HG03039 (cell line): ENCODE measurements at regions not wholly inside any gene's neighbourhood (a gene's known extent, or its start where the extent isn't known, plus 50 kb on each side); places are given as distances from the start of the nearest gene placed in this dataset.

Experiments
- ATAC-seq: cut with Tn5 transposase; IDR thresholded peaks from one replicate; pipeline ENCODE4 v1.9.1; 2021; ENCODE audit warnings: mild to moderate bottlenecking, moderate library complexity; ENCODE audit not compliant: unreplicated experiment

GRCh38 chr15:39429898-39430357 lies 151.0 kb upstream of the THBS1 start:
- peak; percentile 50 for ATAC-seq

GRCh38 chr15:39430389-39430788 lies 150.5 kb upstream of the THBS1 start:
- no peak for ATAC-seq

- ATAC-seq, result no peak
These were observed 149.5 kb upstream of the THBS1 start for GRCh38 chr15:39431376-39431775.

GRCh38 chr15:39432026-39432425 lies 148.9 kb upstream of the THBS1 start:
- ATAC-seq, result no peak

- no peak for ATAC-seq
These were observed 147.9 kb upstream of the THBS1 start for GRCh38 chr15:39432912-39433348.

GRCh38 chr15:39433376-39433775 lies 147.5 kb upstream of the THBS1 start:
- no peak for ATAC-seq

- ATAC-seq, result no peak
These were observed 146.7 kb upstream of the THBS1 start for GRCh38 chr15:39434163-39434562.

- ATAC-seq, result no peak
These were observed 146.1 kb upstream of the THBS1 start for GRCh38 chr15:39434751-39435238.

- no peak for ATAC-seq
These were observed 145.6 kb upstream of the THBS1 start for GRCh38 chr15:39435244-39435643.

- no peak for ATAC-seq
These were observed 142.6 kb upstream of the THBS1 start for GRCh38 chr15:39438260-39438659.

GRCh38 chr15:39438799-39439592 lies 141.9 kb upstream of the THBS1 start:
- ATAC-seq, result no peak

GRCh38 chr15:39442898-39443297 lies 138.0 kb upstream of the THBS1 start:
- no peak for ATAC-seq

- ATAC-seq, result no peak
These were observed 137.1 kb upstream of the THBS1 start for GRCh38 chr15:39443659-39444219.

- ATAC-seq, result no peak
These were observed 136.0 kb upstream of the THBS1 start for GRCh38 chr15:39444735-39445470.

GRCh38 chr15:39445931-39446330 lies 134.9 kb upstream of the THBS1 start:
- ATAC-seq, result no peak

GRCh38 chr15:39447346-39447745 lies 133.5 kb upstream of the THBS1 start:
- no peak for ATAC-seq

- ATAC-seq, result no peak
These were observed 133.0 kb upstream of the THBS1 start for GRCh38 chr15:39447881-39448280.

GRCh38 chr15:39448409-39448808 lies 132.5 kb upstream of the THBS1 start:
- ATAC-seq, result no peak

GRCh38 chr15:39451121-39451688 lies 129.7 kb upstream of the THBS1 start:
- ATAC-seq, result no peak

- ATAC-seq, result no peak
These were observed 129.0 kb upstream of the THBS1 start for GRCh38 chr15:39451871-39452270.

GRCh38 chr15:39453620-39454019 lies 127.3 kb upstream of the THBS1 start:
- ATAC-seq, result no peak
